ENCODE measurements at regions not wholly inside any gene's neighbourhood (a gene's known extent, or its start where the extent isn't known, plus 50 kb on each side); places are given as distances from the start of the nearest gene placed in this dataset.
A peak's percentile ranks its signal among the peaks of the same experiment; 100 is the strongest.
"Not testable (repeated sequence)": the region's sequence is repeated elsewhere in the genome, so short reads cannot be mapped to it uniquely, and the experiment has no call there.

DNA sequence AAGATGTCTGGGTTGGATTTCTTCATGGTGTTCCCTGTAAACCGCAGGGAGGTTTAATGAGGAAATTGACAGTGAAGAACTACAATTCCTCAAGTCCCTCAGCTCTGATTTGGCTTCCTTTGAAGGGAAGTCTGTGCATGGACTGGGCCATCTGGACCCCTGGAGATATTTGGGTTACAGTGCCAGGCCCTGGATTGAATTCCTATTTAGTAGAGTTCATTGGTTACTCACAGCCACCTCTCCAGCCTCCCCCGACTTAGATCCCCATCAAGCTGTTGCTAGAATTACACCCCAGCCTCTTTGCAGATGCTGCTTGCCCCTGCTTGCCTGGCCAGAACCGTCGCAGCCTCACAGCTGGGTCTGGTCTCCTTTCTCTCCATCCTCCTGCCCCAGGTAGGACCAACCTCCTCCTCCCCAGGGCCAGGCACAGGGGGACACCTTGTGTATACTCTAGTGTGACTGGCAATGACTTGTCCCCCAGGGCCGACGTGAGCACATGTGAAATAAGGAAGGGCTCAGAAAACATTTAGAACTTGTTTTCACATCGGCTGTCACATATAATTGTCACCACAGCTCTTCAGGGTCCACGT, 93.2 kb upstream of the LRPAP1 start:
- Mint-ChIP-seq H3K27ac (ENCODE audit: unreplicated experiment) (peak overlapping the region; percentile 69), H3K4me3 (peak overlapping the region; percentile 45), H3K27me3 (ENCODE audit: low read depth) (peaks cover 15% of the 10 kb centered on the region), H3K4me1 (peaks cover 27% of the 10 kb centered on the region)
- not testable (repeated sequence) for DNase-seq (ENCODE audit: low read depth, low spot score); H3K9me3 Mint-ChIP-seq; H3K36me3 Mint-ChIP-seq (ENCODE audit: low read depth)

DNA sequence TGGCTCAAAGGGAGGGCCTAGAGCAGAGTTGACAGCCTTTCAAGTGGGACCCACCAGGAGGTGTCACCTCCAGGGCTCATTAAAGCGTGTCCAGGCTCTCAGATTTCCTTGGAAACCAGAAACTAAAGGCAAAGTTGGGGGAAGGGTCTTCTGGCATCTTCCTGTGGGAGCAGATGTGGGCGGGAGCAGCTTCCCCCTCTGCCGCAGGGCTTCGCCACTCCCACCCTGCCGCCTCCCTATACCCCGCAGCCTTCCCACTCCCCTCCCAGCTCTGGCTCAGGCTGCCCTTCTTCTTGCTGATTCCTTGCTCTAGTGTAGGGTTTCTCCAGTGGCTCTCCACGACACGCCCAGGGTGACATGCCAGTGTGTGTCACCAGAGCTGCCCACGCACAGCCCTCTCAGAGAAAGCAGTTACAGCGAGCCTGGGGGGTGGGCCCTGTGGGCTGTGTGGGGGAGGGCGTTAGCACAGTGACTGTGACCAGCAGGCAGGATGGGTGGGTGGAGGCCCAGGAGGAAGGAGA, 91.6 kb upstream of the LRPAP1 start:
- not testable (repeated sequence) for H3K36me3 Mint-ChIP-seq (ENCODE audit: low read depth); H3K4me3 Mint-ChIP-seq; H3K9me3 Mint-ChIP-seq
- Mint-ChIP-seq H3K27ac (ENCODE audit: unreplicated experiment) (peak overlapping the region; percentile 67), H3K27me3 (ENCODE audit: low read depth) (peaks cover 13% of the 10 kb centered on the region), H3K4me1 (peaks cover 26% of the 10 kb centered on the region)
- DNase-seq (ENCODE audit: low read depth, low spot score): peak; percentile 33

DNA sequence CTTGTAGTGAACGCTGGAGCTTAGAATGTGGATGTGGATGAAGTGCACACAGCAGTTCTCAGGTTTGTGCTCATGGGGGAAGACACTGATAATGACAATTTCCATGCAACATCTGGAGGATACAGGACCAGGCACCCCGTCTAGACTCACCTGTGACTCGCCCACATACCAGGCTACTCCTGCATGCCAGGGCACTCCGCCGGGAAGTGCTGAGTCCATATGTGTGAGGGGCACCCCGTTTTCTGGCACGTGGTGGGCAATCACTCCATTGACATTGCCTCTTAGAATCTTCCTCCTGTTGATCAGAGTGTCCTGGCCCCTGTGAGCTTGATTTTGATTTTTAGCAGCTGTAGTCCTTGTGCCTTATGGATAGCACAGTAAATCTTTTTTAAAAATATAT, 90.9 kb upstream of the LRPAP1 start:
- DNase-seq (ENCODE audit: low read depth, low spot score): no peak
- Mint-ChIP-seq H3K36me3 (ENCODE audit: low read depth) (peaks cover 3% of the 10 kb centered on the region), H3K4me3 (no peak overlapping the region), H3K27me3 (ENCODE audit: low read depth) (peaks cover 20% of the 10 kb centered on the region), H3K4me1 (peaks cover 26% of the 10 kb centered on the region), H3K27ac (ENCODE audit: unreplicated experiment) (no peak overlapping the region), H3K9me3 (peaks cover 3% of the 10 kb centered on the region)
- TF ChIP-seq, protein P1, sequence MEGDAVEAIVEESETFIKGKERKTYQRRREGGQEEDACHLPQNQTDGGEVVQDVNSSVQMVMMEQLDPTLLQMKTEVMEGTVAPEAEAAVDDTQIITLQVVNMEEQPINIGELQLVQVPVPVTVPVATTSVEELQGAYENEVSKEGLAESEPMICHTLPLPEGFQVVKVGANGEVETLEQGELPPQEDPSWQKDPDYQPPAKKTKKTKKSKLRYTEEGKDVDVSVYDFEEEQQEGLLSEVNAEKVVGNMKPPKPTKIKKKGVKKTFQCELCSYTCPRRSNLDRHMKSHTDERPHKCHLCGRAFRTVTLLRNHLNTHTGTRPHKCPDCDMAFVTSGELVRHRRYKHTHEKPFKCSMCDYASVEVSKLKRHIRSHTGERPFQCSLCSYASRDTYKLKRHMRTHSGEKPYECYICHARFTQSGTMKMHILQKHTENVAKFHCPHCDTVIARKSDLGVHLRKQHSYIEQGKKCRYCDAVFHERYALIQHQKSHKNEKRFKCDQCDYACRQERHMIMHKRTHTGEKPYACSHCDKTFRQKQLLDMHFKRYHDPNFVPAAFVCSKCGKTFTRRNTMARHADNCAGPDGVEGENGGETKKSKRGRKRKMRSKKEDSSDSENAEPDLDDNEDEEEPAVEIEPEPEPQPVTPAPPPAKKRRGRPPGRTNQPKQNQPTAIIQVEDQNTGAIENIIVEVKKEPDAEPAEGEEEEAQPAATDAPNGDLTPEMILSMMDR (conservative IDR thresholded peaks at IDR 0.05): no peak

DNA sequence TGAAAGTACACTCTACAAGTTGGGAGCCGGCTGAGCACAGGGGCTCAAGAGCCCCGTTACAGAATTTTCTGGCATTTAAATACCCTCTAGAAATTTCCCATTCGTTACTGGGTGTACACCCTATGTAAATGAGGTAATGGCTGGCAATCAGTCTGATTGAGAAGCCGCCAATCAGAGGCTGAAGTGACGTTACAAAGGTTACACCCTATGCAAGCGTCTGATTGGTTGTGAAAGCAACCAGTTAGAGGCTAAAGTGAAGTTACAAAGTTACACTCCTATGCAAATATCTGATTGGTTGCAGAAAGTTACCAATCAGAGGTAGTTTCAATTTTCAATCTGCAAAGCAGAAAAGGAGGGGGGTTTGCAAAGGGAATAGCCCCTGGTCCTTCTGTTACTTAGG, 88.1 kb upstream of the LRPAP1 start:
- Mint-ChIP-seq H3K4me1 (peaks cover 22% of the 10 kb centered on the region), H3K27me3 (ENCODE audit: low read depth) (peaks cover 21% of the 10 kb centered on the region)
- DNase-seq (ENCODE audit: low read depth, low spot score); H3K36me3 Mint-ChIP-seq (ENCODE audit: low read depth); H3K9me3 Mint-ChIP-seq; H3K4me3 Mint-ChIP-seq; H3K27ac Mint-ChIP-seq (ENCODE audit: unreplicated experiment): not testable (repeated sequence)

DNA sequence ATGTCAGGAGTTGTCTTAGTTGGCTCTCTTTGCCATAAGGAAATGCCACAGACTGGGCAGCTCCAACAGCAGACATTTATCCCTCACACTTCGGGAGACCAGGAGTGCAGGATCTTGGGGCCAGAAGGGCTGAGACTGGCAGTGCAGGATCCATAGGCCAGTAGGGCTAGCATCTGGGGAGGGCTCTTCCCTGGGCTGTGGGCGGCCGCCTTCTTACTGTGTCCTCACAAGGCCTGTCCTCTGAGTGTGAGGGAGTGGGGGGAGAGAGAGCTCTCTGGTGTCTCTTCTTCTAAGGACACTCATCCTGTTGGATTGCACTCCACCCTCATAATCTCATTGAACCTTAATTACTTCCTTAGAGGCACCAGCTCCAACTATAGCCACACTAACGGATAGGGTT, 87.5 kb upstream of the LRPAP1 start:
- not testable (repeated sequence) for H3K4me3 Mint-ChIP-seq; H3K9me3 Mint-ChIP-seq; H3K27ac Mint-ChIP-seq (ENCODE audit: unreplicated experiment); H3K36me3 Mint-ChIP-seq (ENCODE audit: low read depth); DNase-seq (ENCODE audit: low read depth, low spot score)
- peaks cover 21% of the 10 kb centered on the region for H3K4me1 Mint-ChIP-seq
- H3K27me3 Mint-ChIP-seq (ENCODE audit: low read depth): peaks cover 15% of the 10 kb centered on the region

DNA sequence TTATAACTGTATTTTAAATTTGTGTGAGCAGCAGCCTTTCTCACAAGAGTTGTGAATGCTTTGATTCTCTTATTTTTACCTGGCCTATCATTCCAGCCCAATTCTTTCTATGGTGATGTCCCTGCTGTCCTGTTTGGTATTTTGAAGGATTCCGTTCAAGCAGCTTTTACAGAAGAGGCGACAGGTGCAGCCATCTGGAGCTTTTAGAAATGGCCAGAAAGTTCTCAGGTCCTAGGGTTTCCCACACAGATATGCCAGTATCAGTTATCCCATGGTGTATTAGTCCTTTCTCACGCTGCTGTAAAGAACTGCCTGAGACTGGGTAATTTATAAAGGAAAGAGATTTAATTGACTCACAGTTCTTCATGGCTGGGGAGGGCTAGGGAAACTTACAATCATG, 86.1 kb upstream of the LRPAP1 start:
- H3K36me3 Mint-ChIP-seq (ENCODE audit: low read depth); DNase-seq (ENCODE audit: low read depth, low spot score); H3K27ac Mint-ChIP-seq (ENCODE audit: unreplicated experiment); H3K4me3 Mint-ChIP-seq; H3K9me3 Mint-ChIP-seq: not testable (repeated sequence)
- H3K4me1 Mint-ChIP-seq: peaks cover 19% of the 10 kb centered on the region
- peaks cover 15% of the 10 kb centered on the region for H3K27me3 Mint-ChIP-seq (ENCODE audit: low read depth)

DNA sequence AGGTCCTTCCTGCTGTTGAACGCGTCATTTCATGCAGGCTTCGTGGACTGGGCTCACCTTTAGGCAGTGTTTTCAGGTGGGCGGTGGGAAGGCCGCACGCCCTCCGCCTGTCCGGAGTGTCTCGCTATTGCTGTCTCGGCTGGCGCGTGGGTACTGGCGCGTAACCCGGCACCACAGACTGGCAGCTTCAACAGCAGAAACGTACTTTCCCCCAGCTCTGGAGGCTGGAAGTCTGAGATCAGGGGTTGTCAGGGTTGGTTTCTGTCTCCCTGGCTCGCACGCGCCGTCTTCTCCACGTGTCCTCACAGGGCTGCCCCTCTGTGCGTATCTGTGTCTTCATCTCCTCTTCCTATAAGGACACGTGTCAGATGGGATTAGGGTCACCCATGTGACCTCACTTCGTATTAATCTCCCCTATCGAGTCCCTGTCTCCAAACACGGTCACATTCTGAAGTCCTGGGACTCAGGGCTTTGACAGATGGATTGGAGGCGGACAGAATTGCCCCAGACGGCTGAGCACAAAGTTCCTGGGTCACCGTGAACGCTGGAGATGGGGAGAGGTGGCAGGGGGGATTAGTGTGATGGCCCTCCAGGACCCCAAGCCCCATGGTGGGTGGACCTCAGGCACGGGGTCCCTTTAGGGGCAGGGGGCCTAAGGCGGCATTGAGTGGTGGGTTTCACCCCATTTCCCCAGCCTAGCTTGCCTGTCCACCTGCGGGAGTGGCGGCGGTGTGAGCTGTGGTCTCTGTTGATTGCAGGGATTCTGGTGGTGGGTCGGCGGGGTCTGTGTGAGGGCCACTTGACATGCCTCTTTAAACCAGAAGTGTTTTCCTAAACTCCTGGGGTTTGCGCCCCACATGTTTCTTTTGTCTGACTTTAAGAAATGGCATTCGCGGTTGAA, 83.4 kb upstream of the LRPAP1 start:
- H3K4me3 Mint-ChIP-seq: no peak overlapping the region
- no peak overlapping the region for H3K27ac Mint-ChIP-seq (ENCODE audit: unreplicated experiment)
- peaks cover 11% of the 10 kb centered on the region for H3K9me3 Mint-ChIP-seq
- H3K27me3 Mint-ChIP-seq (ENCODE audit: low read depth): peaks cover 15% of the 10 kb centered on the region
- H3K4me1 Mint-ChIP-seq: peaks cover 18% of the 10 kb centered on the region
- H3K36me3 Mint-ChIP-seq (ENCODE audit: low read depth): peaks cover 3% of the 10 kb centered on the region
- TF ChIP-seq, protein P1 (conservative IDR thresholded peaks at IDR 0.05): no peak
- DNase-seq (ENCODE audit: low read depth, low spot score): no peak

DNA sequence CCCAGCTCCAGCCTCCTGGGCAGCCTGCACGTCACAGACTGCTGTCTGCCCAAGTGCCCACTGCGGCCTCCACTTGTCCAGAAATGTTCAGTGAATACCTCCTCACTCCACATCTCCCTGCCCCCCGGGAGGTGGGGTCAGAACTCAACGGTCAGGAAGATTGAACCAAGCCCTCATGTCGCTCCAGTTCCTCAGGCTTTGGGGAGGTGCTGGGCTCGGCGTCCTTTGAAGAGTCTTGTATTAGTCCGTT, 82.4 kb upstream of the LRPAP1 start:
- H3K36me3 Mint-ChIP-seq (ENCODE audit: low read depth): peaks cover 3% of the 10 kb centered on the region
- DNase-seq (ENCODE audit: low read depth, low spot score): no peak
- peaks cover 12% of the 10 kb centered on the region for H3K9me3 Mint-ChIP-seq
- no peak overlapping the region for H3K27ac Mint-ChIP-seq (ENCODE audit: unreplicated experiment)
- H3K4me1 Mint-ChIP-seq: peaks cover 14% of the 10 kb centered on the region
- TF ChIP-seq, protein P1 (conservative IDR thresholded peaks at IDR 0.05): no peak
- no peak overlapping the region for H3K4me3 Mint-ChIP-seq
- peaks cover 15% of the 10 kb centered on the region for H3K27me3 Mint-ChIP-seq (ENCODE audit: low read depth)

Measured in neural crest cell (in vitro differentiated cells).